ENCODE measurements at regions not wholly inside any gene's neighbourhood (a gene's known extent, or its start where the extent isn't known, plus 50 kb on each side); places are given as distances from the start of the nearest gene placed in this dataset.

GRCh38 chr6:14641423-14642135 is 524.0 kb downstream of the CD83 start:
- TF ChIP-seq SIN3A (IDR thresholded peaks at IDR 0.05; ENCODE audit: borderline replicate concordance, insufficient read depth, low read length) = no peak
- TF ChIP-seq TAF1 (IDR thresholded peaks at IDR 0.05; ENCODE audit: borderline replicate concordance, insufficient read depth, low read length) = no peak
- no peak for TF ChIP-seq POLR2AphosphoS5 (IDR thresholded peaks at IDR 0.05; ENCODE audit: low read depth, low read length)
- no peak for TF ChIP-seq FOXP2 (optimal IDR thresholded peaks at IDR 0.05; ENCODE audit: borderline replicate concordance, extremely low read depth, extremely low read length, insufficient read depth)
- TF ChIP-seq REST (IDR thresholded peaks at IDR 0.05; ENCODE audit: insufficient read depth in 1 of 2, low read depth in 2 of 2, low read length in 2 of 2) = no peak

GRCh38 chr6:14642136-14642505 is 524.5 kb downstream of the CD83 start:
- no peak for TF ChIP-seq TAF1 (IDR thresholded peaks at IDR 0.05; ENCODE audit: borderline replicate concordance, insufficient read depth, low read length)
- no peak for TF ChIP-seq POLR2AphosphoS5 (IDR thresholded peaks at IDR 0.05; ENCODE audit: low read depth, low read length)
- TF ChIP-seq SIN3A (IDR thresholded peaks at IDR 0.05; ENCODE audit: borderline replicate concordance, insufficient read depth, low read length) = no peak
- no peak for TF ChIP-seq REST (IDR thresholded peaks at IDR 0.05; ENCODE audit: insufficient read depth in 1 of 2, low read depth in 2 of 2, low read length in 2 of 2)
- no peak for TF ChIP-seq FOXP2 (optimal IDR thresholded peaks at IDR 0.05; ENCODE audit: borderline replicate concordance, extremely low read depth, extremely low read length, insufficient read depth)

GRCh38 chr6:14642842-14643241 is 525.3 kb downstream of the CD83 start:
- TF ChIP-seq SIN3A (IDR thresholded peaks at IDR 0.05; ENCODE audit: borderline replicate concordance, insufficient read depth, low read length) (no peak), REST (IDR thresholded peaks at IDR 0.05; ENCODE audit: insufficient read depth in 1 of 2, low read depth in 2 of 2, low read length in 2 of 2) (no peak), FOXP2 (optimal IDR thresholded peaks at IDR 0.05; ENCODE audit: borderline replicate concordance, extremely low read depth, extremely low read length, insufficient read depth) (no peak), POLR2AphosphoS5 (IDR thresholded peaks at IDR 0.05; ENCODE audit: low read depth, low read length) (no peak), TAF1 (IDR thresholded peaks at IDR 0.05; ENCODE audit: borderline replicate concordance, insufficient read depth, low read length) (no peak)

GRCh38 chr6:14644381-14644780 is 526.8 kb downstream of the CD83 start:
- no peak for TF ChIP-seq POLR2AphosphoS5 (IDR thresholded peaks at IDR 0.05; ENCODE audit: low read depth, low read length)
- no peak for TF ChIP-seq SIN3A (IDR thresholded peaks at IDR 0.05; ENCODE audit: borderline replicate concordance, insufficient read depth, low read length)
- TF ChIP-seq FOXP2 (optimal IDR thresholded peaks at IDR 0.05; ENCODE audit: borderline replicate concordance, extremely low read depth, extremely low read length, insufficient read depth) = no peak
- no peak for TF ChIP-seq REST (IDR thresholded peaks at IDR 0.05; ENCODE audit: insufficient read depth in 1 of 2, low read depth in 2 of 2, low read length in 2 of 2)
- no peak for TF ChIP-seq TAF1 (IDR thresholded peaks at IDR 0.05; ENCODE audit: borderline replicate concordance, insufficient read depth, low read length)
